Mesendoderm (in vitro differentiated cells): ENCODE measurements at regions not wholly inside any gene's neighbourhood (a gene's known extent, or its start where the extent isn't known, plus 50 kb on each side); places are given as distances from the start of the nearest gene placed in this dataset.

Experiments used
- DNase-seq: peaks from one replicate; pipeline ENCODE4 v3.0.0; 2013
- H2AK5ac ChIP-seq: 2 replicates; pipeline ENCODE4 v1.6.1; 2013; ENCODE audit warnings: low read length, inconsistent platforms
- H2BK120ac ChIP-seq: 2 replicates; pipeline ENCODE4 v1.6.1; 2013; ENCODE audit warnings: low read depth, mild to moderate bottlenecking, low read length, moderate library complexity, mixed read lengths
- H2BK15ac ChIP-seq: replicated peaks from 2 replicates; pipeline ENCODE4 v1.6.1; 2013; ENCODE audit warnings: low read depth, mild to moderate bottlenecking, moderate library complexity
- H2BK5ac ChIP-seq: 2 replicates; pipeline ENCODE4 v1.6.1; 2013; ENCODE audit warnings: low read length, inconsistent platforms
- H3K18ac ChIP-seq: 2 replicates; pipeline ENCODE4 v1.6.1; 2013; ENCODE audit warnings: mild to moderate bottlenecking, low read length, mixed read lengths
- H3K23ac ChIP-seq: one replicate; pipeline ENCODE4 v1.6.1; 2013; ENCODE audit warnings: low read length
- H3K27ac ChIP-seq: 2 replicates; pipeline ENCODE4 v1.5.1; 2013; ENCODE audit warnings: low read depth, mild to moderate bottlenecking, inconsistent platforms, low read length, moderate library complexity
- H3K27me3 ChIP-seq: 2 replicates; pipeline ENCODE4 v1.6.1; 2013; ENCODE audit warnings: low read length, control low read depth, mild to moderate bottlenecking, inconsistent platforms; ENCODE audit not compliant: insufficient read depth, poor library complexity
- H3K36me3 ChIP-seq: 2 replicates; pipeline ENCODE4 v1.6.1; 2013; ENCODE audit warnings: low read length, inconsistent platforms; ENCODE audit not compliant: control insufficient read depth, insufficient read depth
- H3K4ac ChIP-seq: one replicate; pipeline ENCODE4 v1.6.1; 2013; ENCODE audit warnings: low read depth, mild to moderate bottlenecking, low read length, moderate library complexity
- H3K4me1 ChIP-seq: 2 replicates; pipeline ENCODE4 v1.6.1; 2013; ENCODE audit warnings: low read depth, low read length, inconsistent platforms; ENCODE audit not compliant: control insufficient read depth
- H3K4me2 ChIP-seq: 2 replicates; pipeline ENCODE4 v1.6.1; 2013; ENCODE audit warnings: low read length
- H3K4me3 ChIP-seq: 2 replicates; pipeline ENCODE4 v1.5.1; 2013; ENCODE audit warnings: mild to moderate bottlenecking, low read length
- H3K56ac ChIP-seq: one replicate; pipeline ENCODE4 v1.6.1; 2013; ENCODE audit warnings: low read length
- H3K79me1 ChIP-seq: 2 replicates; pipeline ENCODE4 v1.6.1; 2013; ENCODE audit warnings: low read length, inconsistent platforms
- H3K79me2 ChIP-seq: 2 replicates; pipeline ENCODE4 v1.6.1; 2013; ENCODE audit warnings: mild to moderate bottlenecking, low read length; ENCODE audit not compliant: control insufficient read depth, insufficient read depth
- H3K9ac ChIP-seq: 2 replicates; pipeline ENCODE4 v1.6.1; 2013; ENCODE audit warnings: low read length, inconsistent platforms
- H4K5ac ChIP-seq: one replicate; pipeline ENCODE4 v1.6.1; 2013; ENCODE audit warnings: low read length
- H4K8ac ChIP-seq: one replicate; pipeline ENCODE4 v1.6.1; 2013; ENCODE audit warnings: low read depth, mild to moderate bottlenecking, control low read depth, low read length, moderate library complexity
- WGBS: extraction: QIAGEN DNeasy Blood & Tissue Kit; methylation state at CpG from one replicate; pipeline ENCODE4 v1.1.7; 2013; ENCODE audit warnings: low lambda C conversion rate, missing lambda C conversion rate; ENCODE audit not compliant: insufficient coverage; ENCODE audit errors: extremely low coverage; 5-methylcytosine and 5-hydroxymethylcytosine counted together

GRCh38 chr4:79673377-79673776 is 265.3 kb upstream of the GK2 start:
- no peaks in the 10 kb centered on the region for H3K79me1 ChIP-seq
- no peak overlapping the region for H2BK15ac ChIP-seq
- no peak overlapping the region for H3K23ac ChIP-seq
- no peak overlapping the region for H3K4me3 ChIP-seq
- H3K27me3 ChIP-seq = no peaks in the 10 kb centered on the region
- H4K5ac ChIP-seq = no peak overlapping the region
- no peak overlapping the region for H3K18ac ChIP-seq
- H3K27ac ChIP-seq = no peak overlapping the region
- no peaks in the 10 kb centered on the region for H3K79me2 ChIP-seq
- H3K36me3 ChIP-seq = no peaks in the 10 kb centered on the region
- H3K4ac ChIP-seq = no peak overlapping the region
- H3K9ac ChIP-seq = no peak overlapping the region
- no peak overlapping the region for H3K56ac ChIP-seq
- WGBS = no CpG with 5 or more reads among the region's 7 CpGs
- H2BK120ac ChIP-seq = no peak overlapping the region
- no peak overlapping the region for H4K8ac ChIP-seq
- H3K4me2 ChIP-seq = no peak overlapping the region
- no peak overlapping the region for H2AK5ac ChIP-seq
- no peak overlapping the region for H2BK5ac ChIP-seq
- DNase-seq = no peak
- H3K4me1 ChIP-seq = no peaks in the 10 kb centered on the region

GRCh38 chr4:79666875-79667274 is 258.8 kb upstream of the GK2 start:
- no peaks in the 10 kb centered on the region for H3K4me1 ChIP-seq
- no peak for DNase-seq

DNA sequence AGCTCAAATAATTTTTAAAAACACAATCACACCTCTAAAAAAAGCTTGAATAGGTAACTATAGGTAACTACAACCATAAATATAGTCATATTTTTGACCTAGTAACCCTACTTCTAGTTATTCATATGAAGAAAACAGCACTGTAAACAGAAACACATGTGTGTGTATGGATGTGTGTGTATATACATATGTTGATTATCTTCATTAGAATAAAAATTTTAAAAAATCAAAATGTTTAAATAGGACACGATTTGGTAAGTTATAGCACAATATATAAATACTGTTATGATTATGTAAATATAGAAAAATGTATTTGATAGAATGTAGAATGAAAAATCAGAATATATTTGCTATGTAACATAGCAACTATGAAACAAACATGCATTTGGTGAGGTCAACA is 258.1 kb upstream of the GK2 start:
- Histone ChIP-seq H3K27me3 (no peaks in the 10 kb centered on the region), H2BK15ac (no peak overlapping the region), H2AK5ac (no peak overlapping the region), H3K79me1 (no peaks in the 10 kb centered on the region), H4K5ac (no peak overlapping the region), H3K36me3 (no peaks in the 10 kb centered on the region), H3K56ac (no peak overlapping the region), H3K9ac (no peak overlapping the region), H2BK120ac (no peak overlapping the region), H3K4me3 (no peak overlapping the region), H3K23ac (no peak overlapping the region), H3K4ac (no peak overlapping the region), H2BK5ac (no peak overlapping the region), H3K18ac (no peak overlapping the region), H3K4me2 (no peak overlapping the region), H3K27ac (no peak overlapping the region), H3K79me2 (no peaks in the 10 kb centered on the region), H3K4me1 (no peaks in the 10 kb centered on the region), H4K8ac (no peak overlapping the region)
- 100% methylated on average over 1 of the region's 1 CpG for WGBS
- no peak for DNase-seq

More at GRCh38 chr4:79666875-79667274, 258.8 kb upstream of the GK2 start:
- Histone ChIP-seq H3K27me3 (no peaks in the 10 kb centered on the region), H2AK5ac (no peak overlapping the region), H3K23ac (no peak overlapping the region), H3K9ac (no peak overlapping the region), H3K4ac (no peak overlapping the region), H3K79me1 (no peaks in the 10 kb centered on the region), H2BK15ac (no peak overlapping the region), H2BK120ac (no peak overlapping the region), H3K79me2 (no peaks in the 10 kb centered on the region), H4K5ac (no peak overlapping the region), H4K8ac (no peak overlapping the region), H3K4me3 (no peak overlapping the region), H3K27ac (no peak overlapping the region), H3K36me3 (no peaks in the 10 kb centered on the region), H3K56ac (no peak overlapping the region), H3K4me2 (no peak overlapping the region), H3K18ac (no peak overlapping the region), H2BK5ac (no peak overlapping the region)
- WGBS = no CpG with 5 or more reads among the region's 3 CpGs

DNA sequence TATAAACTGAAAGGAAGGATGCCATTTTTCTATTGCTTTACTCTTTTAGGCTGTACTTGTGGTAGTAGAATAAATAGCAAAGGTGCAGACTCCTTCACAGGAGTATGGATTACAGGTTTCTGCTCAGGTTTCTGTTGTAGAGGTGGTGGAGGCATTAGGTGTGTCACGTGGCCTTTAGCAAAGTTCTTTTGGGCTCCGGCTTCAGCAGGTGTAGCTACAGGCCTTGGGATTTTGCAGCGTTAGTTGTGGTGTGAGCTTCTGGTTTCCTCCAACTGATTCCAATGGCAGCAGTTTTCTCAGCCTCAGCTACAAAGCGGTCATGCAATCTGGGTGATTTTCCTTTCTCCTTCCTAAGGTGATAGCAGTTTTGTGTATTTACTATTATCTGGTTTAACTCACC is 255.8 kb upstream of the GK2 start:
- H3K9ac ChIP-seq = no peak overlapping the region
- H3K4me2 ChIP-seq = no peak overlapping the region
- H3K27ac ChIP-seq = no peak overlapping the region

DNA sequence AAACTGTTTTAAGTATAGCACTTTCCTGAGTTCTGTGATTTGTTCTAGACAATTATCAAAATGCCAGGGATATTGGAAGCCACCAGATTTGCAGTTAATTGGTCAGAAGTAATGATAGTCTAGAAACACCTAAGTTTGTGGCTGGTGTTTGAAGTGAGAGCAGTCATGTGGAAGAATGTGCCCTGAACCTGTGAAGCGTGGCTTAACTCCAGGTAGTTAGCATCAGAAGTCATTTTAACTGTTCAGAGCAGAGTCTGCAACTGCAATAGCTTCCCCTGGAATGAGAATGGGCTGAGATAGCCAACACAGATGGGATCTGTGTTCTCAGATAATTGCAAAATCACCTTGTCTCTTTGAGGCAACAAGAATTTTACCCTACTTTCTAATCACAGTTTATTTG is 255.1 kb upstream of the GK2 start:
- Histone ChIP-seq H2BK15ac (no peak overlapping the region), H3K27me3 (no peaks in the 10 kb centered on the region), H3K23ac (no peak overlapping the region), H3K36me3 (no peaks in the 10 kb centered on the region), H3K4me1 (no peaks in the 10 kb centered on the region), H3K18ac (no peak overlapping the region), H2BK120ac (no peak overlapping the region), H3K56ac (no peak overlapping the region), H3K9ac (no peak overlapping the region), H3K4me3 (no peak overlapping the region), H4K5ac (no peak overlapping the region), H4K8ac (no peak overlapping the region), H3K79me1 (no peaks in the 10 kb centered on the region), H2AK5ac (no peak overlapping the region), H2BK5ac (no peak overlapping the region), H3K27ac (no peak overlapping the region), H3K79me2 (no peaks in the 10 kb centered on the region), H3K4ac (no peak overlapping the region), H3K4me2 (no peak overlapping the region)
- no peak for DNase-seq
- no CpG with 5 or more reads among the region's 1 CpG for WGBS

More for the DNA sequence above, 255.8 kb upstream of the GK2 start:
- Histone ChIP-seq H3K4me3 (no peak overlapping the region), H3K79me1 (no peaks in the 10 kb centered on the region), H3K4ac (no peak overlapping the region), H2BK15ac (no peak overlapping the region), H3K18ac (no peak overlapping the region), H2BK120ac (no peak overlapping the region), H4K8ac (no peak overlapping the region), H3K79me2 (no peaks in the 10 kb centered on the region), H3K56ac (no peak overlapping the region), H2AK5ac (no peak overlapping the region), H3K4me1 (no peaks in the 10 kb centered on the region), H2BK5ac (no peak overlapping the region), H3K36me3 (no peaks in the 10 kb centered on the region), H3K27me3 (no peaks in the 10 kb centered on the region), H4K5ac (no peak overlapping the region), H3K23ac (no peak overlapping the region)
- no peak for DNase-seq
- no CpG with 5 or more reads among the region's 4 CpGs for WGBS

DNA sequence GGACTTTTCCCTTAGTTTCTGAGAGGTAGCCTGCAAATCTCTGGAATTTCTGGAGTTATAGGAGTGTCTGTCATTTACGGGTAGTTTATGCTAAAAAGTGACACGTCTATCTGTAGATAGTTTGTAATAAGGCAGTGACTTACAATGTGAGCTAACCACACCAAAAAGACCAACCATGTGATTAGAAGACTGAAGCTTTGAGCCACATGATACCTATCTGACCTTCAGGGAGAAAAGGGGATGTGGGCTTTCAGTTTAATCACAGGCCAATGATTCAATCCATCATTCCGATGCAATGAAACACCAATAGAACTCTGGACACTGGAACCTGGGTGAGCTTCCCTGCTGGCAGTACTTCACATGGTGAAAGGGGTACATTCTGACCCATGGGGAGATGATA is 254.6 kb upstream of the GK2 start:
- H2BK5ac ChIP-seq = no peak overlapping the region
- no peak overlapping the region for H3K18ac ChIP-seq
- H3K4ac ChIP-seq = no peak overlapping the region
- no peak for DNase-seq
- H2AK5ac ChIP-seq = no peak overlapping the region
- no peak overlapping the region for H3K56ac ChIP-seq
- no CpG with 5 or more reads among the region's 3 CpGs for WGBS
- no peaks in the 10 kb centered on the region for H3K79me2 ChIP-seq
- H3K4me2 ChIP-seq = no peak overlapping the region
- no peaks in the 10 kb centered on the region for H3K79me1 ChIP-seq
- H3K9ac ChIP-seq = no peak overlapping the region
- H4K8ac ChIP-seq = no peak overlapping the region
- H3K27me3 ChIP-seq = no peaks in the 10 kb centered on the region
- no peak overlapping the region for H2BK15ac ChIP-seq
- H3K27ac ChIP-seq = no peak overlapping the region
- no peaks in the 10 kb centered on the region for H3K36me3 ChIP-seq
- no peaks in the 10 kb centered on the region for H3K4me1 ChIP-seq
- H3K4me3 ChIP-seq = no peak overlapping the region
- H4K5ac ChIP-seq = no peak overlapping the region
- H2BK120ac ChIP-seq = no peak overlapping the region
- no peak overlapping the region for H3K23ac ChIP-seq
